GM12878 (cell line): ENCODE measurements at regions not wholly inside any gene's neighbourhood (a gene's known extent, or its start where the extent isn't known, plus 50 kb on each side); places are given as distances from the start of the nearest gene placed in this dataset.

Experiments
- FOS ChIP-seq: IDR thresholded peaks from 3 replicates; pipeline ENCODE4 v1.6.1; 2011; ENCODE audit warnings: borderline replicate concordance; ENCODE audit not compliant: insufficient read length; ENCODE audit errors: extremely low read depth
- SMARCA5 ChIP-seq: fragments of 450-650 bp; IDR thresholded peaks from 2 replicates; pipeline ENCODE4 v1.6.1; 2017; ENCODE audit warnings: mild to moderate bottlenecking
- USF2 ChIP-seq: IDR thresholded peaks from 2 replicates; pipeline ENCODE4 v1.6.1; 2011; ENCODE audit warnings: low read depth, low read length, improper control_type of control experiment, borderline replicate concordance

DNA sequence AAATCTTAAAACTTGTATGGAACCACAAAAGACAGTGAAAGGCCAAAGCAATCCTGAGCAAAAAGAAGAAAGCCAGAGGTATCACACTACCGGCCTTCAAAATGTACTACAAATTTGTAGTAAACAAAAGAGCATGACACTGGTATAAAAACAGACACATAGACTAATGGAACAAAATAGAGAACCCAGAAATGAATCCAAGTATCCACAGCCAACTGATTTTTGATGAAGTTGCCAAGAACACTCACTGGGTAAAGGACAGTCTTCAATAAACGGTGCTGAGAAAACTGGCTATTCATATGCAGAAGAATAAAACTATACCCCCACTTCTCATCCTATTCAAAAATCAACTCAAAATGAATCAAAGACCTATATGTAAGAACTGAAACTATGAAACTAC is 390.1 kb downstream of the PRELID2 start:
- TF ChIP-seq USF2 (no peak), SMARCA5 (no peak), FOS (no peak)
